RPMI7951 (cell line): ENCODE measurements at regions not wholly inside any gene's neighbourhood (a gene's known extent, or its start where the extent isn't known, plus 50 kb on each side); places are given as distances from the start of the nearest gene placed in this dataset.

Experiments
- DNase-seq: peaks from one replicate; pipeline ENCODE4 v3.0.0-alpha.2; 2012; ENCODE audit warnings: low read depth

- DNase-seq, result no peak
Observed at GRCh38 chr6:22062807-22063408, 233.9 kb downstream of the PRL start.

GRCh38 chr6:22064558-22064957 is 232.3 kb downstream of the PRL start:
- no peak for DNase-seq

- no peak for DNase-seq
Observed at GRCh38 chr6:22067122-22067521, 229.7 kb downstream of the PRL start.

- no peak for DNase-seq
Observed at GRCh38 chr6:22067671-22068070, 229.2 kb downstream of the PRL start.

- no peak for DNase-seq
Observed at GRCh38 chr6:22068561-22069305, 228.1 kb downstream of the PRL start.

- no peak for DNase-seq
Observed at GRCh38 chr6:22069306-22069800, 227.5 kb downstream of the PRL start.

- DNase-seq, result peak; percentile 75
Observed at GRCh38 chr6:22071270-22072041, 225.4 kb downstream of the PRL start.

GRCh38 chr6:22072949-22073348 is 223.9 kb downstream of the PRL start:
- peak; percentile 15 for DNase-seq

- no peak for DNase-seq
Observed at GRCh38 chr6:22073516-22074198, 223.2 kb downstream of the PRL start.

GRCh38 chr6:22078288-22078687 is 218.5 kb downstream of the PRL start:
- DNase-seq, result no peak

- no peak for DNase-seq
Observed at GRCh38 chr6:22078802-22079545, 217.9 kb downstream of the PRL start.

GRCh38 chr6:22079783-22080182 is 217.1 kb downstream of the PRL start:
- peak; percentile 21 for DNase-seq

- DNase-seq, result no peak
Observed at GRCh38 chr6:22081709-22082108, 215.1 kb downstream of the PRL start.

GRCh38 chr6:22082218-22082617 is 214.6 kb downstream of the PRL start:
- no peak for DNase-seq

GRCh38 chr6:22083119-22083518 is 213.7 kb downstream of the PRL start:
- no peak for DNase-seq

- no peak for DNase-seq
Observed at GRCh38 chr6:22087960-22088706, 208.7 kb downstream of the PRL start.

GRCh38 chr6:22091424-22091948 is 205.3 kb downstream of the PRL start:
- DNase-seq, result no peak

GRCh38 chr6:22095836-22096235 is 201.0 kb downstream of the PRL start:
- no peak for DNase-seq

GRCh38 chr6:22098601-22099031 is 198.2 kb downstream of the PRL start:
- DNase-seq, result peak; percentile 26

- DNase-seq, result no peak
Observed at GRCh38 chr6:22099231-22099630, 197.6 kb downstream of the PRL start.
